GM12878 (cell line): ENCODE measurements at regions not wholly inside any gene's neighbourhood (a gene's known extent, or its start where the extent isn't known, plus 50 kb on each side); places are given as distances from the start of the nearest gene placed in this dataset.
"Not testable (repeated sequence)": the region's sequence is repeated elsewhere in the genome, so short reads cannot be mapped to it uniquely, and the experiment has no call there.

Source experiments
- CTCF ChIP-seq, 3 experiments: IDR thresholded peaks in 2 of 3; conservative IDR thresholded peaks in 1 of 3; 2 replicates each; pipeline ENCODE4 v1.5.1; 2011; ENCODE audit warnings: low read depth in 3 of 3, low read length in 3 of 3, mild to moderate bottlenecking in 3 of 3, control low read depth in 2 of 3, moderate library complexity in 2 of 3, inconsistent platforms in 1 of 3, mixed read lengths in 1 of 3; ENCODE audit not compliant: control insufficient read depth in 2 of 3, insufficient read depth in 1 of 3; ENCODE audit errors: extremely low read depth in 1 of 3
- FOS ChIP-seq: IDR thresholded peaks from 3 replicates; pipeline ENCODE4 v1.6.1; 2011; ENCODE audit warnings: borderline replicate concordance; ENCODE audit not compliant: insufficient read length; ENCODE audit errors: extremely low read depth
- HDGF ChIP-seq: fragments of 450-650 bp; IDR thresholded peaks from 2 replicates; pipeline ENCODE4 v1.6.1; 2016; ENCODE audit warnings: antibody characterized with exemption
- MEF2A ChIP-seq: IDR thresholded peaks from 2 replicates; pipeline ENCODE4 v1.6.1; 2011; ENCODE audit warnings: low read depth, mild to moderate bottlenecking, low read length, moderate library complexity; ENCODE audit not compliant: insufficient read depth
- MXI1 ChIP-seq: fragments of 150-350 bp; IDR thresholded peaks from 2 replicates; pipeline ENCODE4 v1.6.1; 2011; ENCODE audit warnings: low read depth, mild to moderate bottlenecking, inconsistent platforms, low read length, improper control_type of control experiment
- POLR2A ChIP-seq: IDR thresholded peaks from 2 replicates; pipeline ENCODE4 v1.6.1; 2011; ENCODE audit warnings: low read depth, mild to moderate bottlenecking, low read length
- RB1 ChIP-seq: fragments of 450-650 bp; formaldehyde crosslinking; IDR thresholded peaks from 2 replicates; pipeline ENCODE4 v1.6.1; 2017; ENCODE audit warnings: mild to moderate bottlenecking, borderline replicate concordance
- RBBP5 ChIP-seq: fragments of 200-600 bp; sonication (generic); conservative IDR thresholded peaks from 2 replicates; pipeline ENCODE4 v1.6.1; 2016
- SPI1 ChIP-seq: IDR thresholded peaks from 2 replicates; pipeline ENCODE4 v1.6.1; 2011; ENCODE audit warnings: low read depth, mild to moderate bottlenecking, low read length, moderate library complexity, borderline replicate concordance; ENCODE audit not compliant: insufficient read depth

- not testable (repeated sequence) for TF ChIP-seq RB1; HDGF; SPI1; RBBP5; FOS; POLR2A; CTCF (IDR thresholded peaks at IDR 0.05 in 2 of 3, conservative IDR thresholded peaks at IDR 0.05 in 1 of 3; ENCODE audit: control insufficient read depth in 2 of 3, extremely low read depth in 1 of 3, insufficient read depth in 1 of 3, low read depth in 3 of 3, low read length in 3 of 3); MXI1; MEF2A
Measured at GRCh38 chr14:105713836-105714235, 187.5 kb downstream of the TMEM121 start.
